ENCODE measurements at regions not wholly inside any gene's neighbourhood (a gene's known extent, or its start where the extent isn't known, plus 50 kb on each side); places are given as distances from the start of the nearest gene placed in this dataset.
"Not testable (repeated sequence)": the region's sequence is repeated elsewhere in the genome, so short reads cannot be mapped to it uniquely, and the experiment has no call there.

DNA sequence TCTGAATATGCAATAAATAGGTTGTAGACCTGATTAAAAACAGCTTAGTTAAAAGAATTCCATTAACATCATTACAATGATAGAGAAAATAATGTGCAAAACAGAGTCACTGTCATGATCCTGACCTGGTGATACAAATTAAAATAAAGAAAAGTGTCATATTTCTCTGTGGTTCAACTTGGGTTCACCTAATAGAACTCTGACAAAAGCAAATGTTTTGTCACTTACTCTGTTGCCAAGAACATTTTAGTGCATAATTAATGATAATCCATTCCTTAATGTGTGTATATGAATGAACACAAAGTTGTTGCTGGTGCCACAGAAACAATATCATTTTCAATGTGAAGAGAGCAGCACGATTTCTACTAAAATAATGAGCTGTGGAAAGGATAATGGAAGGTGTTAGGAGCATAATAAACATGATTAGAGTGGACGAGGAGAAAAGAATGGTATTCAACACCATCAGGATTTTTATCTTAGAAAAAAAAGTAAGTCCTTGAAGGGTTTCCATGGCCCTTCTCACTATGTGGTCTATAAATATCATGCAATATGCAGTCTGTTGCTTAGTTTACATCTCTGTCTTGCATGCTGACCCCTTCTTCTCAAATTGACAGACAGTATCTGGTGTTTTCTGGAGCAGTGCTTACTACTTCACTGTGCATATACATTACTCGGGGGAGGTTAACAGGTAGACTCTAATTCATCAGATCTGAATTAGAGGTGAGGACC, 656.6 kb upstream of the MMS22L start:
- no peak for DNase-seq

DNA sequence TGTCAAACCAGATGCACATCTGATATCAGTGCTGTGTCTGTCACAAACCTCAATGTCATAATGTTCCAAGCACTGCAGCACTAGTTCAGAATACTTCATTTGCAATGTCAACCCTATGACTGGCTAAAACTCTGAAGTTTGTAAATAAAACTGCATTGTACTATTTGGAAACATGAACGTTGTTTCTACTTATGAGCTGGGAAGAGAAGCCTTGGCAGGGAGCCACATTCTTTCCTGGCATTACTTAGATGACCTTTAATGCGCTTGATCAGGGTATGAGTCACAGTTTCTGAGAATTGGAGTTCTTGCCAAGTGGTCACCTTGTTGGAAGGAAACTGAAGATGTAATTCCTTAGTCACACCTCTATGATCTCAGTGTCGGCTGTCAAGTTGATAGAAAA, 664.8 kb upstream of the MMS22L start:
- DNase-seq = no peak

DNA sequence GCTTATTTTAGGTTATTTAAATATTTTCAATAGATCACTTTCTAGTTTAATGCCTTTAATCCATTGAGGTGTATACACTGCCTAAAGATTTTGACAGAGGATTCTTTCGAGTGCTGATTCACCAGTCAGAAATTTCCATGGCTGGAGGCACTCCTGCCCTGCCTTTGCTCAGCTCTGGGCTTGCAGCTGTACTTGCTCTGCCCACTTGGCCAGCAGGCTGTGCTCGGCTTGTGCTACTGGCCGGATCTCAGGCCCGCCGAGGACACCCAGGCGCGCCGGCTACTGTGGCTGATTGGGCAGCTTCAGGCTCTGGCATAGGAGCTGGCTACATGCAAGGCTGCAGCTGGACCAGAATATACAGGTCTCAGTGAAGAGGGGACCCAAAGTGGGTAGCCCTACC, 675.1 kb upstream of the MMS22L start:
- DNase-seq = no peak

DNA sequence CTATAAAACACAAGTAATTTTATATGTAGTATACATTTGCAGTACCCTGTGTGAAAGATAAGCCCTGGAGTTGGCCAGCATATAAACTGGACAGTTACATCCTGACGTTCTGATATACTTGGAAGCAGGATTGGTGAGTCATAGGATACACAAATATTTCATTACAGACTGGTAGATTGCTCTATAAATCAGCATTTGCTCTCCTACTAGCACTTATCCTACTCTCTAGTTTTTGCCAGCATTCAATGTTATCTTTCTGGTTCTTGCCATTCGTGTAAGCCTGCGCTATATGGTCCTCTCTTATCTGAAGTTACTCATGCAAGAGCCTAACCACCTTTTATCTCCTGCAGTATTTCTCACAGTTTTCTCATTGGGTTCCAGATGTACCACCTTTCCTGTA, 680.2 kb upstream of the MMS22L start:
- DNase-seq = no peak

DNA sequence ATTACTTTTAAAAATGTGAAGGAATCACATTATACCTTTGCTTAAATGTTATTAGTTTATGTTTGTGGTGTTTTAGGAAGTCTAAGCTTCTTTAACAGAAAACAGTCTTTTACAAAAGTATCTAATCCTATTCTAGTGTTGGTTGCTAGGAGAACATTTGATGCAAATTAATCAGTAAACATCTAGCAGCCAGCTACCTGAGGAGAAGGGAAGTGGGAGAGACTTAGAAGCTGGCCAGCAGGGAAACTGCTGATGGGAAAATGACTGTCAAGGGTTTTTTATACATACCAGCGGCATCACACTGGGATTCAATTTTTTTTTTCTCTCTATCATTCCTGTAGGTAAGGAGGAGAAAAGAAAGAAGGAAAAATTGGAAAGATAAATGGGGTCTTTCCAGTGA, 686.0 kb upstream of the MMS22L start:
- no peak for DNase-seq

DNA sequence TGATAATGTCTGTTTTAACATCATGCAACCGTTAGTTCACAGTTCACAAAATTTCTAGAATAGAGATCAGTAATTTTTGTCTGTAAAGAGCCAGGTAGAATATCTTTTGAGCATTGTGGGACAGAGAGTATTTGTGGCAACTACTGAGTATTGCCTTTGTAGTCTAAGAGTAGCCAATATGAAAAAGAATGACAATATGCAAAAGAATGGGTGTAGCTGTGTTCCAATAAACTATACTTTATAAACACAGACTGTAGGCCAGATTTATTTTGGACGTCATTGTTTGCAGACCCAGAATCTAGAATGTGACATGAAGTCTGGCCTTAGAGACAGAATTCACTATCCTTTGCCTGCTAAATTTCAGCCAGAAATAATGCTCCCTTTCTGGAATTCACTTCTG, 694.1 kb upstream of the MMS22L start:
- DNase-seq = no peak

DNA sequence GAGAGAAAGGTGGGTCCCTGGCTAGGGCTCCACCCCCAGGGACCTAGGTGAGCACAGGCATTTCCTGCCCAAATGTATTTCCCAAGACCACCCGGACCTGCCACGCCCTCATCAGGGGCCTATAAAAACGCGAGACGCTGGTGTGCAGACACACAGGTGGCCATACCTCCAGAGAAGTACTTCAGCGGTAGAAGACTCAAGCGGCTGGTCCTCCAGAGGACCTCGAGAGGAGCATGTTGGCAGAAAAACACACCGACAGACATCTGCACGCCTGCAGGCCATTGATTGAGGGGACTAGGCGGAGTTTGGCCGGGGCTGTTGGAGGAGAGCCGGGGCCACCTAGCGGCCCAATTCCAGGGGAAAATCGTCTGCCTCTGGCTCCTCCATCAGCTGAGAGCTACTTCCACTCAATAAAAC, 695.8 kb upstream of the MMS22L start:
- no peak for DNase-seq

DNA sequence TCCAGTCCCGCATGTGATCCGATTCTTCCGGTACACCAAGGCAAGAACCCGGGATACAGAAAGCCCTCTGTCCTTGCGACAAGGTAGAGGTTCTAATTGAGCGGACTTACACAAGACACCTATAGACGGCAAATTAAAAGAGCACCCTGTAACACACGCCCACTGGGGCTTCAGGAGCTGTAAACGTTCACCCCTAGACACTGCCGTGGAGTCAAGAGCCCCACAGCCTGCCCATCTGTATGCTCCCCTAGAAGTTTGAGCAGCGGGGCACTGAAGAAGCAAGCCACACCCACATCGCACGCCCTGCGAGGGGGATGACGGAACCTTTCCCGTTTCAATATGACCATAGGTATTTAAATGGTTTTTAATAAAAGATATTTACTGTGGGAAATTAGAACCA, 696.3 kb upstream of the MMS22L start:
- DNase-seq = not testable (repeated sequence)

DNA sequence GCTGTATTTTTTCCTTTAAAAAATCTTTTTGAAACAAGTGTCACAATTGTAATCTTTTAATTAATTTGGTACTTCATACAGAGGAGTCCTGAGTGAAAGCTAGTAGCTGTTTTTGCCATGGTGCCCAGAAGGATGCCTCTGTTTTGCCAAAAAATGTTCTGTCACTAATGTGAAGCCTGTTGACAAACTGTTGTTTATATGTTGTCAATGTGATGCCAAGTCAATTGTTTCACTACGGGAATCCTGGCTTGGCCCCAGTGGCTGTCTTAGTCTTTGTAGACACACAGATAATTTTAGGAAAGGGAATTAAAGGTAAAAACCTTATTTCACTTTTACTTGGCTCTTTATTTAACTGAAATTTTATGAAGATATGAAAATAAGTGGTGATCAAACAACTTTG, 706.4 kb upstream of the MMS22L start:
- DNase-seq = no peak

DNA sequence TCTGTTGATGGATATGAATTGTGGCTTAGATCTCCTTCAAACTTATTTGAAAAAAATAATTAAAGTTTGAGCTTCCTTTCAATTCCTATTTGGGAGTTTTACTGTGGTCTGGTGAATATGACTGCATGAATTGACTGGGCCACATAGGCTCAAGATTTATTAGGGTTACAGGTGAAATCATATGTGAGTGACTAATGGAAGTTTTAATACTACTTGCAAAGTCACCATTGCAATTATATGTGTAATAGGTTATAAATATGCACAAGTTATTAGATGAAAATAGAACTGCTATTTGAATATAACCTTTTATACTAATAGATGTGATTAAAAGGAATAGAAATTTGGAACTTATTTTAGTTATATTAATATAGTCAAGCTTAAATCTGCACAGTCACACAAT, 712.1 kb upstream of the MMS22L start:
- no peak for DNase-seq

DNA sequence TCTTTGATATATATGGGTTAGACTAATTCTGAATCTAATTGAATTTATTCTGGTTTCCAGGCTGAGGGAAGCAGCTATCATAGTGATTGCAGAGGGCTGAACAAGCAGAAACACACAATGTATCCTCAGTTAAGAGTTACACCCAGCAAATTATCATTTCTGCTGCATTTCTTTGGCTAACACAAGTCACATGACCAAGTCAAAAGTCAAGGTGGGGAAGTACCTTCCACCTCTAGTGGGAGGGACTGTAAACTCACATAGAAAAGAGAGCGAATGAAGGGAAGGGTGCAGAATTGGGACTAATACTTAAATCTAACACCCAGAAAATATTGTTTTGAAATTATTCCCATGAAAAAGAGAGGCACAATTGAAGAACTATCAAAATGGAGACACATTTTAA, 719.7 kb upstream of the MMS22L start:
- DNase-seq = no peak

DNA sequence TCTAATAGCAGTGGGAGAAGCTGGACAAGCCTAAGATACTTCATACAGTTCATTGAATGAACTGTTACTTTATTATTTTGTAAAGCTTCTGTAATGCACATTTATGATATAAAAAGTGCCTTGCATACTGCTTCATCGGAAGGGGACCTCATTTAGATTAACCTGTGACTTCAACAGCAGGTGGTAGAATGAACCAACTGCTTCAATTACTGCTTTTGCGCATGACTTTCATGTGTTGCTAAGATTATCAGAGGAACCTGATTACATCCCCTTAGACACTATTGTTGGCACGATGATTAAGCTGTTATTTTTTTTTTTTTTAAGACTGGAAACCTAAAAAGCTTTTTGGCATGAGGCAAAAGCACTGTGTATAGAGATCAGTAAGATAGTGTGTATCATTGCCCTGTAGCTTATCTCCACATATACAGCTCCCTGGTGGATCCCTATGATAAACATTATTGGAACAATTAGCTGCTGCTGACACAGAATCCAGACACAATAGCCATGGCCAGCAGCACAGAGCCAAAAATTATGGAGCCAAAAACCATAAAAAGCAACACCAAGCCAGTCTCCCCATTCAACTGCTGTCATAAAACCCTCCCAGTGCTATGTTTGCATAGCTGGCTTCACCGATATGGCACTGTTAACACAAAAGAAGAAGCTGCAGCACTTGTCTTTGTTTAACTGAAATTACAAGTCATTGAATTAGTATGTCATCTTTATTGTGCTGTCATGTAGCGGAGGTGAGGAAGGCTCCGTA, 731.6 kb upstream of the MMS22L start:
- DNase-seq = no peak

DNA sequence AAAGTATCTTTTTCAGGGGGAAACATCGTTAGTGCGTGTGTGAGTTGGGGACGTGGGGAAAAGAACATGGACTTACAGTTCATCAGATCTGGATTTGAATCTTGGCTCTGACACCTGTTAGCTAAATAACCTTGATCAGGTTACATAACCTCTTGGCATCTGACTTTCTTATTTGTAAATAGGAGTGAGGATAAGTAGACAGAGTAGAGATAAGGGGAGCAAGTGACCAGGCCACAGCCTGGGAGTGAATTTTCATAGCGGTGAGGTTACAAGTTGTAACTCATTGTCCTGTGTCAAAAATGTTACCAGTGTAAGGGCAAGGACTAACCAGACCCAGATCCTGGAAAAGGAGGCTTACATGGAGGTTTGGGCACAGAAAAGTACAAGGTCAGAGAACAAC, 733.5 kb upstream of the MMS22L start:
- no peak for DNase-seq

DNA sequence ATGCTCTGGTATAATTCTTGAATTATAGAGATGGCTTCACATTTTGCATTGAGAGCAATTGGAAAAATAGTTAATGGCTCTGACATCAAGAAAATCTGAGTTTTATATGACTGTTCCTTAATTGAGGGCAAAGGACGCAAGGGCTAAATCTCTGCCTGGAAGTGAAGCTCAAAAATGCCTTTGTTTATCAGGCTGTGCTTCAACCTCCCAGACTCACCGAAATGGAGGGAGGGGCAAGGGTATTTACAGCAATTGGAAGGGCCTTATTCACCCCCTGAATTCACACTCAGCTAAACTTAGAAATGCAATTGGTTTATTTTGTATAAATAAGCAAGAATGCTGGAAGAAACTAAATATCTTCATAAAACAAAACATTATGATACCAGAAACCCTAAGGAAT, 737.2 kb upstream of the MMS22L start:
- DNase-seq = no peak

DNA sequence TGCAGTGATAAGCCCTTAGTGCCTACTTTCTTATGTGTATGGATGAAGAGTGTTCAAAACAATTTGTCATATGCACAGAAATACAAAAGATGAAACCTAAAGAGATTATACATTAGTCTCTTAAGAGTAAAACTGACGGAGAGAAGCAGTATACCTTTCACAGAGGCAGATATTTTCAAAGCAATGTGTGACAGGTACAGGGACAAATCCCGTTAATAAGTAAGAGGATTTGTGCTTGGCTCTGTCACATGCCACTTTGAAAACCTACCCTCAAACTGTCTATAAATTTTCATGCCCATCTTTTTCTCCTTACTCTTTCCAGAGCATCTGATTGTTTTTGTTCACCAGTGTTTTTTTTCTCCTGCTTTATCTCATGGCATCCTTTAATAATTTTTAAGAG, 741.3 kb upstream of the MMS22L start:
- no peak for DNase-seq

DNA sequence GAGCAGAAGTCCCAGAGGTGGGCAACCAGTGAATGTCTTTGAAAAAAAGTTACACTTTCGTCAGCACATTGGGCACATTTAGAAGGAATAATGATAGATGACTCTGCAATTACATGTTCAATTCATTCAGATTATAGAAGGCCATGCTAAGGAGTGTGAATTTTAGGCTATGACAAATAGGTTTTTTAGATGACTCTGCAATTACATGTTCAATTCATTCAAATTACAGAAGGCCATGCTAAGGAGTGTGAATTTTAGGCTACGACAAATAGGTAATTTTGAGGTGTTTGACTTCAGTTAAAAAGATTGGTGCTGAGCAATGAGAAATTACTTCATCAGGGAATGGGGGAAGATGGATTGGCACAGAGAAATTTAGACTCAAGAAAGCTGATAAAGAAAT, 744.9 kb upstream of the MMS22L start:
- no peak for DNase-seq

DNA sequence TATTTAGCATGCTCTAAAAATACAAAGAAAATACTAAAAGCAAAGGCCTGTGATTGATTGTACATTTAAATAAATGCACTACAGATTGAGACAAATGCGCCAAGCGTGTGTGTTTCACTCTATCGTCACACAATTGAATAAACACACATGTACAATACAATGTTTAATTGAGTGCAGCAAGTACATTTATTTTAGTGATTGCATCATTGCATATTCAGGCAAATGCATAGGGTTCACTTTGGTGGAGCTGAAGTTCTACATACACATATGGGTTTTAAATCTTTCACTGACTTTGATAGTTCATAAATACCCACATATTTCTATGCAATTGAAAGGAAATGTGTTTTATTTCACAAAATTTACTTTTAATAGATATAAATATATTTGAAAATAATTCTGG, 750.6 kb upstream of the MMS22L start:
- no peak for DNase-seq

DNA sequence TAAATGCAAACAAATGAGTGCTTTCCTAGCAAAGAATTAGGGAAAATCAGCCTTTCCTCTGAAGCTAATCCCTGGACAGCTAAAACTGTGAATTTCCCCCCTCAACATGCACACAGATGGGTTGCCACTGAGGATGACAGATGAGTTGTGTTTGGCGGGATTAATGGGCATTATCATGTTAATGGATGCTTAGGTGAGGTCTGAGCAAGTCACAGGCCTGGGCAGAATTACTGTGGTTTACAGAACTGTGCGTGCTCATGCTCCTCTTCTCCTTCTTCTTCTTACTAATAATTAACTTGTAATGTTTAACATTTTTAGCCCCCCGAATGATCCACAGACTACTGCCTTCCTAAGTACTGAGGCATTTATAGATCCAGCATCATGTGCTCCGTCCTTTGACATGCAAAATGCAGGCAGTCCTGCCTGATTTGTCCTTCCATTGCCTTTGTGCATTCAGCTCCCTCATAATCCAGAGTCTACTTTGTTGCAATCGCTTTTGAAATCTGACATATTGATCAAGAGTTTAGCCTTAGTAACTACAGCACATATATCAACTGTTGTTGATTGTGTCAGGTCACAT, 753.4 kb upstream of the MMS22L start:
- DNase-seq = no peak

DNA sequence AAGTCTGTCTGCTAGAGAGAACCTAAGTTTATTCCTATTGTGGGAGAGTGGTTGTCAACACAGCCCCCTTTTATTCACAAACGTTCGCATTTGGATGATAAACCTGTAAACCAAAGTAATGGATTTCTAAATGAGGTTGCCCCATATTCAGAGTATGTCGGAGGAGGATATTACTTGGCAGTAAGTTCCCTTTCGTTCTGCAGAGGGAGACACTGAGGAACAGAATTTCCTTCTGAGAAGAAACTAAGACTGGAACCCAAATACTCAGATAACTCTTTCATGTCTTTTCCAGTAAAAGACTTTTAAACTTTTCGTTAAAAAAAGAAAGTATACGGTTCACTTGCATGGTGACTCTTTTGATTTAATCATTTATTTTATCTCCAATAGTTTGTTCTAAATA, 754.6 kb upstream of the MMS22L start:
- no peak for DNase-seq

DNA sequence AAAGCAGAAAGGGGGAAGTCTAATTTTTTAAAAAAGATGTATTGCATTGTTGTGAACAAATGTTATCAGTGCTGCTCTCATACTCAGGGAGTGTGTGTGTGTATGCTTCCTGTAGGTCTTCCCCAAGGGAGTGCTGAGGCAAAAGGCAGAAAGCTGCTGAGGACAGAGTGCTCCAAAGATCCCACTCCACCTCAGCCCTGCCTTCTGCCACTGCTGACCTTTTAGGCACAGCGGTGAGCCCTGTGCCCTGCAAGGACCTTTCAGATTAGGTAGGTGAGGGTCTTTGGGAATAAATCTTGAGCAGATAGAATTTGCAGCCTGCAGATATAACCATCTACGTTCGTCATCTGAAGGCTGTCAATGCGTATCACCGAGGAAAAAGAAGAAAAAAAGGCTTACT, 756.4 kb upstream of the MMS22L start:
- DNase-seq = no peak

DNA sequence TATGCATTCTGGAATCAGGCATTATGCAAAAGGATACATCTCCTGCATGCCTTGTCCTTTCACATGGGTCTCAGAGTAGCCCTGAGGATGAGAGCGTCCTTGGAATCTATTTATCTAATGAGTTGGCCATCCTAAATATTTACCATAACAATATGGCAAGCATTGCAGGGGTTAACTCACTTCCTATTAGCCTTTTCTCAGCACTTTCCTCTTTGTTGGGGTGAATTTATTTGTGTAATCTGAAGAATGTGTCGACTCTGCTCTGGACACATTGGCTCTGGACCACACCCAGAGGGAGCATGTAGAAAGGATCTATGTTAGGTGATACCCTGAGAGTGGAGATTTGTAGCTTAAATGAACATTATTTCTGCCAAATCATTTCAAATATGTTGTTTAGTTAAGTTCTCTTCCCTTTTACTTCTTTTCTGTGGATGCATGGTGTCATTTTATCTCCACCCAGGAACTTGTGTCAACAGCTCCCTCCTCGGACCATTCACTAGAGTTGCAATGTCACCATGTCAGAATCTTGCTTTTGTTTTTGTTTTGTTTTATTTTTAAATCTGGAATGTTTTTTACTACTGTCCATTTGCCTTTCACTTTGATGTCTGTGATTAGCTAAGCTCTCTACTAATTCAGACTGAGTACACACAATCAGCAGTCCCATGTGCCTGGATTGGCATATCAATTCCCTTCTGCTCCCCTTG, 757.0 kb upstream of the MMS22L start:
- DNase-seq = no peak

DNA sequence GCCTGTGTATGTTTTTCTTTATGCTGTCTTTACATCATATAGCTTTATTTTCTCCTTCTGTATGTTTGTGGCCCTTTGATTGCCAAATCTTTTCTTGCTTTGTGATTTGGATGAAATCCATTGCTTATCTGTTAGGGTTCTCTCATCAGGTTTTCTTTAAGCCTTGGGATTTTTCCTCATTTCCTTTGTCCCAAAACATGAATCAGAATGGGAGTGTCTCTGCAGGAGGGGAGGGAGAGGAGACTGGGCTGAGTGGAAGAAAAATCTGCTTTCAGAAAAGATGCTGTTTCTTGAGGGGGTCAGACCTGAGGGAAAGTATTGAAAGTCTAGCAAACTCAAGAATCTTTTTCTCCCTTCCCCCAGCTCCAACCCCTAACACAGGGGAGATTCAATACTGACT, 758.0 kb upstream of the MMS22L start:
- no peak for DNase-seq

DNA sequence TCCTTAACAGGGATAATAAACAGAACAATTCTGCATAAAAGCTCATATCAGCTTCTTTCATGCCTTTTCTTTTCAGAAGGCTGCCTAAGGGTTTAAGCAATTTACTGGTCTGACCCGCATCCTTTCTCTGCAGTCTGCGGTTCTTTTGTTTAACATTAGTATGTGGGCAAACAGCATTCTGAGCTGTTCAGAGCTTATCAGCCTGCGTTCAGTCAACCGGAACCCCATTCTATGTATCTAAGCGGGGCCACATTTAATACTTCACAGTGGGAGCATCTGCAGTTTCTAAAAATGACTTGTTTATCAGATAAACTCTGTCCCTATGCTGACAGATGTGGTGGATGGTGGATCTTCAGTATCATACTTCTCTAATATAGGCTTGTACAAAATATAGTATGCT, 758.9 kb upstream of the MMS22L start:
- DNase-seq = no peak

DNA sequence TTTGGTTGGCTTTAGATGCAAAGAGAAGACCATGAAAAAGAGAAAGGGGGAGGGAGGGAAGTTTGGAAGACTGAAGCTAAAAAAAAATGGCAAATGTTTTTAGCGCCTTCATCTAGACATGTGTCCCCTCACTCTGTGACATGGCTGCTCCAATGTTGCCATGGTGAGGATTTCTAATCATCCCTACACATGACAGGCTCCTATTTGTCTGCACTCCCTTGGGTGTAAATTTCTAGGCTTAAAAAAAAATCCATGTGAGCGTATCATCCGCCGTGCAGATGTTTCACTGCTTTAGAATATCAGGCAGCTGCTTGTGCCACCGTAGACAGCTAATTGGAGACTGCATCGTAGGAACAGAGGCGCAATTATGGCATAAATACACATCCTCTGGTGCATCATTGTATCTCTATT, 761.1 kb upstream of the MMS22L start:
- no peak for DNase-seq

All from activated CD4-positive, CD25-positive, alpha-beta regulatory T cell (primary cell).